Thyroid gland (tissue), 4 donors: ENCODE measurements at regions not wholly inside any gene's neighbourhood (a gene's known extent, or its start where the extent isn't known, plus 50 kb on each side); places are given as distances from the start of the nearest gene placed in this dataset.

Experiments
- POLR2A ChIP-seq, 2 donors: fragments of 450-650 bp; IDR thresholded peaks; one replicate each; pipeline ENCODE4 v1.6.1; 2017; ENCODE audit warnings: antibody characterized with exemption in 2 of 2, mild to moderate bottlenecking in 2 of 2, moderate library complexity in 1 of 2
- TF ChIP-seq, protein P1 (sequence below), 6 experiments: fragments of 200-600 bp in 3 of 6; fragments of 450-650 bp in 3 of 6; sonication (generic) in 3 of 6; IDR thresholded peaks; one replicate each; pipeline ENCODE4 v1.5.1; 2016 to 2019; ENCODE audit warnings: antibody characterized with exemption in 6 of 6, mild to moderate bottlenecking in 2 of 6, inconsistent platforms in 1 of 6, moderate library complexity in 1 of 6

DNA sequence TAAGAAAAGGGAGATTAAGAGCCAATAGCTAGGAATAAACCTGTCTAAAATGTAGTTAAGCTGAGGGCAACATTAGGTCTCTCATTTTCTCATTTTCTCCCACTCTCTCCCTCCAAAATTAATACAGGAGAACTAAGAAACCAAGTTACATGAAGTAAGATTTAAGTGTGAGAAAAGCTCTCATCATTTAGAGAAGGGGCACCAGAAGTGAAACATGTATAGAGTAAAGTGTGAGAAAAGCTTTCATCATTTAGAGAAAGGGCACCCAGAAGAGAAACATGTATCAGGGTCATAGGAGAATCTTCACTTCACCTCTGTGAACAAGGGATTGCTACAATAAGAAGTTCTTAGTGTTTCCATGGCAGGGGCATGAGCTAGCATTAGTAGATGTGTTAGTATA, 132.4 kb upstream of the CNTN1 start:
- TF ChIP-seq, protein P1, sequence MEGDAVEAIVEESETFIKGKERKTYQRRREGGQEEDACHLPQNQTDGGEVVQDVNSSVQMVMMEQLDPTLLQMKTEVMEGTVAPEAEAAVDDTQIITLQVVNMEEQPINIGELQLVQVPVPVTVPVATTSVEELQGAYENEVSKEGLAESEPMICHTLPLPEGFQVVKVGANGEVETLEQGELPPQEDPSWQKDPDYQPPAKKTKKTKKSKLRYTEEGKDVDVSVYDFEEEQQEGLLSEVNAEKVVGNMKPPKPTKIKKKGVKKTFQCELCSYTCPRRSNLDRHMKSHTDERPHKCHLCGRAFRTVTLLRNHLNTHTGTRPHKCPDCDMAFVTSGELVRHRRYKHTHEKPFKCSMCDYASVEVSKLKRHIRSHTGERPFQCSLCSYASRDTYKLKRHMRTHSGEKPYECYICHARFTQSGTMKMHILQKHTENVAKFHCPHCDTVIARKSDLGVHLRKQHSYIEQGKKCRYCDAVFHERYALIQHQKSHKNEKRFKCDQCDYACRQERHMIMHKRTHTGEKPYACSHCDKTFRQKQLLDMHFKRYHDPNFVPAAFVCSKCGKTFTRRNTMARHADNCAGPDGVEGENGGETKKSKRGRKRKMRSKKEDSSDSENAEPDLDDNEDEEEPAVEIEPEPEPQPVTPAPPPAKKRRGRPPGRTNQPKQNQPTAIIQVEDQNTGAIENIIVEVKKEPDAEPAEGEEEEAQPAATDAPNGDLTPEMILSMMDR (IDR thresholded peaks at IDR 0.05), result no peak
- TF ChIP-seq POLR2A (IDR thresholded peaks at IDR 0.05), result no peak
